AG08396 (cell line): ENCODE measurements at regions not wholly inside any gene's neighbourhood (a gene's known extent, or its start where the extent isn't known, plus 50 kb on each side); places are given as distances from the start of the nearest gene placed in this dataset.

Experiments used
- DNase-seq: peaks from one replicate; pipeline ENCODE4 v3.0.0; 2012; ENCODE audit warnings: low spot score, mixed read lengths

GRCh38 chr2:188065386-188065785 lies 226.3 kb upstream of the GULP1 start:
- DNase-seq, result no peak

- DNase-seq, result no peak
Observed at GRCh38 chr2:188068093-188068492, 223.6 kb upstream of the GULP1 start.

GRCh38 chr2:188076149-188077056 lies 215.3 kb upstream of the GULP1 start:
- DNase-seq, result no peak

- no peak for DNase-seq
Observed at GRCh38 chr2:188077757-188078156, 213.9 kb upstream of the GULP1 start.

- no peak for DNase-seq
Observed at GRCh38 chr2:188078534-188078933, 213.1 kb upstream of the GULP1 start.

- DNase-seq, result peak; percentile 50
Observed at GRCh38 chr2:188079196-188079595, 212.5 kb upstream of the GULP1 start.

- DNase-seq, result no peak
Observed at GRCh38 chr2:188085421-188085820, 206.3 kb upstream of the GULP1 start.

GRCh38 chr2:188089901-188090300 lies 201.8 kb upstream of the GULP1 start:
- no peak for DNase-seq

GRCh38 chr2:188091220-188091619 lies 200.5 kb upstream of the GULP1 start:
- no peak for DNase-seq

- no peak for DNase-seq
Observed at GRCh38 chr2:188092734-188093133, 198.9 kb upstream of the GULP1 start.

GRCh38 chr2:188096910-188097309 lies 194.8 kb upstream of the GULP1 start:
- no peak for DNase-seq

GRCh38 chr2:188102881-188103280 lies 188.8 kb upstream of the GULP1 start:
- DNase-seq, result no peak

- peak; percentile 21 for DNase-seq
Observed at GRCh38 chr2:188114014-188114413, 177.7 kb upstream of the GULP1 start.

- DNase-seq, result no peak
Observed at GRCh38 chr2:188117706-188118105, 174.0 kb upstream of the GULP1 start.

- no peak for DNase-seq
Observed at GRCh38 chr2:188118431-188118830, 173.2 kb upstream of the GULP1 start.

- no peak for DNase-seq
Observed at GRCh38 chr2:188119112-188119838, 172.4 kb upstream of the GULP1 start.

GRCh38 chr2:188122985-188123384 lies 168.7 kb upstream of the GULP1 start:
- DNase-seq, result no peak

GRCh38 chr2:188129677-188130076 lies 162.0 kb upstream of the GULP1 start:
- DNase-seq, result no peak

GRCh38 chr2:188130317-188130716 lies 161.4 kb upstream of the GULP1 start:
- DNase-seq, result no peak

GRCh38 chr2:188131281-188131680 lies 160.4 kb upstream of the GULP1 start:
- no peak for DNase-seq

- no peak for DNase-seq
Observed at GRCh38 chr2:188132385-188132784, 159.3 kb upstream of the GULP1 start.

GRCh38 chr2:188134241-188134640 lies 157.4 kb upstream of the GULP1 start:
- no peak for DNase-seq

- DNase-seq, result no peak
Observed at GRCh38 chr2:188138313-188138712, 153.4 kb upstream of the GULP1 start.
